ENCODE measurements at regions not wholly inside any gene's neighbourhood (a gene's known extent, or its start where the extent isn't known, plus 50 kb on each side); places are given as distances from the start of the nearest gene placed in this dataset.

- Histone ChIP-seq H3K4me3 (ENCODE audit: low read length) (peak overlapping the region; percentile 41), H3K27me3 (ENCODE audit: control insufficient read depth, insufficient read depth, low read length) (no peaks in the 10 kb centered on the region), H3K36me3 (ENCODE audit: control insufficient read depth, insufficient read depth, low read length) (no peaks in the 10 kb centered on the region), H3K9me3 (ENCODE audit: control insufficient read depth, insufficient read depth, low read length) (no peaks in the 10 kb centered on the region), H3K27ac (ENCODE audit: low read length) (peak overlapping the region; percentile 80), H3K4me1 (ENCODE audit: control insufficient read depth, insufficient read depth, low read length) (peaks cover 27% of the 10 kb centered on the region)
- no peaks in the 10 kb centered on the region for H3K36me3 Mint-ChIP-seq
- 16% methylated on average over 19 of the region's 19 CpGs for WGBS (ENCODE audit: insufficient coverage)
- peak; percentile 20 to 31 for DNase-seq
- peak overlapping the region; percentile 82 to 86 for H3K27ac Mint-ChIP-seq
- H3K27me3 Mint-ChIP-seq (ENCODE audit: low read depth in 2 of 2), result peaks cover 0 to 5% of the 10 kb centered on the region in 2 donors
- TF ChIP-seq, protein P1, sequence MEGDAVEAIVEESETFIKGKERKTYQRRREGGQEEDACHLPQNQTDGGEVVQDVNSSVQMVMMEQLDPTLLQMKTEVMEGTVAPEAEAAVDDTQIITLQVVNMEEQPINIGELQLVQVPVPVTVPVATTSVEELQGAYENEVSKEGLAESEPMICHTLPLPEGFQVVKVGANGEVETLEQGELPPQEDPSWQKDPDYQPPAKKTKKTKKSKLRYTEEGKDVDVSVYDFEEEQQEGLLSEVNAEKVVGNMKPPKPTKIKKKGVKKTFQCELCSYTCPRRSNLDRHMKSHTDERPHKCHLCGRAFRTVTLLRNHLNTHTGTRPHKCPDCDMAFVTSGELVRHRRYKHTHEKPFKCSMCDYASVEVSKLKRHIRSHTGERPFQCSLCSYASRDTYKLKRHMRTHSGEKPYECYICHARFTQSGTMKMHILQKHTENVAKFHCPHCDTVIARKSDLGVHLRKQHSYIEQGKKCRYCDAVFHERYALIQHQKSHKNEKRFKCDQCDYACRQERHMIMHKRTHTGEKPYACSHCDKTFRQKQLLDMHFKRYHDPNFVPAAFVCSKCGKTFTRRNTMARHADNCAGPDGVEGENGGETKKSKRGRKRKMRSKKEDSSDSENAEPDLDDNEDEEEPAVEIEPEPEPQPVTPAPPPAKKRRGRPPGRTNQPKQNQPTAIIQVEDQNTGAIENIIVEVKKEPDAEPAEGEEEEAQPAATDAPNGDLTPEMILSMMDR (IDR thresholded peaks at IDR 0.05), result no peak
- H3K4me1 Mint-ChIP-seq, result peaks cover 21 to 27% of the 10 kb centered on the region in 2 donors
- peak; percentile 62 to 74 (median 73) for ATAC-seq
- no peaks in the 10 kb centered on the region for H3K9me3 Mint-ChIP-seq
- intact Hi-C loops (cut with micrococcal nuclease), result no loop called here
- H3K4me3 Mint-ChIP-seq, result peak overlapping the region; percentile 84
Observed at GRCh38 chr14:101120641-101121507, 217.4 kb upstream of the RTL1 start.

GRCh38 chr14:101121508-101122139 is 218.1 kb upstream of the RTL1 start:
- Mint-ChIP-seq H3K36me3 (no peaks in the 10 kb centered on the region), H3K27ac (peak overlapping the region; percentile 82 to 86), H3K27me3 (ENCODE audit: low read depth in 2 of 2) (peaks cover 0 to 5% of the 10 kb centered on the region in 2 donors), H3K9me3 (no peaks in the 10 kb centered on the region), H3K4me1 (peaks cover 21 to 27% of the 10 kb centered on the region in 2 donors), H3K4me3 (peak overlapping the region; percentile 84)
- intact Hi-C loops (cut with micrococcal nuclease), result no loop called here
- no peaks in the 10 kb centered on the region for H3K36me3 ChIP-seq (ENCODE audit: control insufficient read depth, insufficient read depth, low read length)
- H3K4me1 ChIP-seq (ENCODE audit: control insufficient read depth, insufficient read depth, low read length), result peaks cover 27% of the 10 kb centered on the region
- DNase-seq (peak in 1 of 2 donors; percentile 12), ATAC-seq (peak in 2 of 3 donors; percentile 2 to 9)
- H3K27ac ChIP-seq (ENCODE audit: low read length), result peak overlapping the region; percentile 80
- 74% methylated on average over 12 of the region's 13 CpGs for WGBS (ENCODE audit: insufficient coverage)
- H3K9me3 ChIP-seq (ENCODE audit: control insufficient read depth, insufficient read depth, low read length), result no peaks in the 10 kb centered on the region
- peak overlapping the region; percentile 41 for H3K4me3 ChIP-seq (ENCODE audit: low read length)
- TF ChIP-seq, protein P1 (IDR thresholded peaks at IDR 0.05), result no peak
- H3K27me3 ChIP-seq (ENCODE audit: control insufficient read depth, insufficient read depth, low read length), result no peaks in the 10 kb centered on the region

GRCh38 chr14:101122237-101123141 is 219.0 kb upstream of the RTL1 start:
- no peaks in the 10 kb centered on the region for H3K9me3 Mint-ChIP-seq
- H3K4me1 ChIP-seq (ENCODE audit: control insufficient read depth, insufficient read depth, low read length), result peaks cover 27% of the 10 kb centered on the region
- H3K4me3 Mint-ChIP-seq, result no peak overlapping the region
- H3K4me3 ChIP-seq (ENCODE audit: low read length), result no peak overlapping the region
- no peaks in the 10 kb centered on the region for H3K27me3 ChIP-seq (ENCODE audit: control insufficient read depth, insufficient read depth, low read length)
- H3K27ac Mint-ChIP-seq, result peak overlapping the region in 1 of 2 donors; percentile 86
- H3K27me3 Mint-ChIP-seq (ENCODE audit: low read depth in 2 of 2), result peaks cover 0 to 5% of the 10 kb centered on the region in 2 donors
- peaks cover 21 to 27% of the 10 kb centered on the region in 2 donors for H3K4me1 Mint-ChIP-seq
- no peaks in the 10 kb centered on the region for H3K36me3 ChIP-seq (ENCODE audit: control insufficient read depth, insufficient read depth, low read length)
- H3K36me3 Mint-ChIP-seq, result no peaks in the 10 kb centered on the region
- ATAC-seq (no peak), DNase-seq (no peak)
- WGBS (ENCODE audit: insufficient coverage), result 92% methylated on average over 21 of the region's 21 CpGs
- no peaks in the 10 kb centered on the region for H3K9me3 ChIP-seq (ENCODE audit: control insufficient read depth, insufficient read depth, low read length)
- intact Hi-C loops (cut with micrococcal nuclease), result no loop called here
- TF ChIP-seq, protein P1 (IDR thresholded peaks at IDR 0.05), result no peak
- H3K27ac ChIP-seq (ENCODE audit: low read length), result no peak overlapping the region
